ENCODE measurements at regions not wholly inside any gene's neighbourhood (a gene's known extent, or its start where the extent isn't known, plus 50 kb on each side); places are given as distances from the start of the nearest gene placed in this dataset.

- no peaks in the 10 kb centered on the region for H3K36me3 ChIP-seq (replicated peaks)
- DNase-seq = no peak
- no peak overlapping the region for H3K27ac ChIP-seq
- no peak overlapping the region for H3K4me3 ChIP-seq (ENCODE audit: low read depth, low read length)
- in situ Hi-C loops (cut with HindIII; ENCODE audit: low pct_ligation_motif_present, low sequenced_read_pairs) = no loop called here
- no peaks in the 10 kb centered on the region for H3K27me3 ChIP-seq (replicated peaks)
- no peak for TF ChIP-seq CTCF (IDR thresholded peaks at IDR 0.05; ENCODE audit: low read depth, low read length, missing control alignments)
These were observed 1124.6 kb upstream of the ATXN7L3B start for GRCh38 chr12:73413051-73413450.

DNA sequence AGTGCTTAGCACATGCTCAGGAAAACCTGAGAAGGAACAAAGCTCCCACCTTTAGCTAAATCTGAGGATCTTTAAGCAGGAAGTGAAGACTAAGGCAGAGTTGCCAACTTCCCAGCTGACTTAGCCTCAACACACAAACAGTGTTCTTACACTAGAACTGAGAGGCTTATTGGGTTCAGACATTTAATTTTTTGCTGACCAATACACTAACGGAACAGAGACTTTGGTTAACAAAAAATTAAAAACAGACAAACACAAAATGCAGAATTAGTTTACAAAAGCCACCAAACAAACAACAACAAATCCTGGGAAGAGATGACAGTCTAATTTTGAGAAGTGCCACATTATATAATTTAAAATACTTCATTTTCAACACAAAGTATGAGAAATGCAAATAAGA lies 1123.7 kb upstream of the ATXN7L3B start:
- H3K4me3 ChIP-seq (ENCODE audit: low read depth, low read length) = no peak overlapping the region
- no peaks in the 10 kb centered on the region for H3K36me3 ChIP-seq (replicated peaks)
- H3K27me3 ChIP-seq (replicated peaks) = no peaks in the 10 kb centered on the region
- no peak overlapping the region for H3K27ac ChIP-seq
- no peak for TF ChIP-seq CTCF (IDR thresholded peaks at IDR 0.05; ENCODE audit: low read depth, low read length, missing control alignments)
- in situ Hi-C loops (cut with HindIII; ENCODE audit: low pct_ligation_motif_present, low sequenced_read_pairs) = no loop called here
- no peak for DNase-seq

DNA sequence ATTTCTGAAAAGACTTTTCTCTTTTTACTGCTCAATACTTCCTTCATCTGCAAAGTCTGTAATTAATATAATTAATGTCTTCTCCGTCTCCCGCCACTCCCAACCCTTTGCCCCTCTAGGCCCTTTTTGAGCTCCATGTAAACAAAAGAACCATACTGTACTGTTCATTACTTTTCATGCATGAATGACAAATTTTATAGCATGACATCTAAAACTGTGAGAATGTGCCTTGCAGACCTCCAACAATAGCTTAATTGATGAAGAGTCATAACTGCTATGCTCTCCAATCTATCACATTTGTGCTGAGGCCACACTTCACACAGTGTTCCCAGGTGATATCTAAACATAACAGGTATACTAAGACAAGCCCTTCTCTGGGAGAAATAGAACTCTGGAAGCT lies 1122.7 kb upstream of the ATXN7L3B start:
- Histone ChIP-seq H3K36me3 (replicated peaks) (no peaks in the 10 kb centered on the region), H3K4me3 (ENCODE audit: low read depth, low read length) (no peak overlapping the region), H3K27ac (no peak overlapping the region), H3K27me3 (replicated peaks) (no peaks in the 10 kb centered on the region)
- in situ Hi-C loops (cut with HindIII; ENCODE audit: low pct_ligation_motif_present, low sequenced_read_pairs) = no loop called here
- DNase-seq = no peak
- TF ChIP-seq CTCF (IDR thresholded peaks at IDR 0.05; ENCODE audit: low read depth, low read length, missing control alignments) = no peak

- Histone ChIP-seq H3K27ac (no peak overlapping the region), H3K4me3 (ENCODE audit: low read depth, low read length) (no peak overlapping the region), H3K36me3 (replicated peaks) (no peaks in the 10 kb centered on the region), H3K27me3 (replicated peaks) (no peaks in the 10 kb centered on the region)
- no peak for DNase-seq
- TF ChIP-seq CTCF (IDR thresholded peaks at IDR 0.05; ENCODE audit: low read depth, low read length, missing control alignments) = no peak
- in situ Hi-C loops (cut with HindIII; ENCODE audit: low pct_ligation_motif_present, low sequenced_read_pairs) = no loop called here
These were observed 1119.1 kb upstream of the ATXN7L3B start for GRCh38 chr12:73418541-73418940.

- in situ Hi-C loops (cut with HindIII; ENCODE audit: low pct_ligation_motif_present, low sequenced_read_pairs) = no loop called here
- Histone ChIP-seq H3K27me3 (replicated peaks) (no peaks in the 10 kb centered on the region), H3K36me3 (replicated peaks) (no peaks in the 10 kb centered on the region), H3K27ac (no peak overlapping the region), H3K4me3 (ENCODE audit: low read depth, low read length) (no peak overlapping the region)
- peak; percentile 0 for DNase-seq
- TF ChIP-seq CTCF (IDR thresholded peaks at IDR 0.05; ENCODE audit: low read depth, low read length, missing control alignments) = no peak
These were observed 1115.8 kb upstream of the ATXN7L3B start for GRCh38 chr12:73421832-73422231.

GRCh38 chr12:73424484-73424883 lies 1113.2 kb upstream of the ATXN7L3B start:
- no peak for TF ChIP-seq CTCF (IDR thresholded peaks at IDR 0.05; ENCODE audit: low read depth, low read length, missing control alignments)

More at GRCh38 chr12:73424484-73424883, 1113.2 kb upstream of the ATXN7L3B start:
- H3K27me3 ChIP-seq (replicated peaks) = no peaks in the 10 kb centered on the region
- H3K36me3 ChIP-seq (replicated peaks) = no peaks in the 10 kb centered on the region
- H3K4me3 ChIP-seq (ENCODE audit: low read depth, low read length) = no peak overlapping the region
- no peak overlapping the region for H3K27ac ChIP-seq
- in situ Hi-C loops (cut with HindIII; ENCODE audit: low pct_ligation_motif_present, low sequenced_read_pairs) = no loop called here
- no peak for DNase-seq

All from brain microvascular endothelial cell (primary cell).